ENCODE measurements at regions not wholly inside any gene's neighbourhood (a gene's known extent, or its start where the extent isn't known, plus 50 kb on each side); places are given as distances from the start of the nearest gene placed in this dataset.

DNA sequence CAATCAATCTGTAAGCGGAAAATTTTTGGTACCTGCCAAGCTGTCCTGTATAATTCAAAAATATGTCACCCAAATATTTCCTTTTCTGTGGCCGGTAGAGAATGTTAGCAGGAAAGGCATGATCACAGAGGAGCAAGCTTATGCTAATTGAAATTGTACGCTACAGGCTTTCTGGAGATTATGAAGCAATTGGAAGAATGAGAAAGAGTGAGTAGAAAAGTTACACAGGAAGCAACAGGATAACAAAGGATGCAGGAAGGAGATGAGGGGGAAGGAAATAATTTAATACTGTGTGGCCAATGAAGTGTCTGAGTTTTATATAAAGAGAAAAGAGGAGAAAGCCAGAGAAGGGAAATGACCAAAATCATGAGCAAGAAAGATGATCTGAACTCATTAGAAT, 627.2 kb upstream of the STXBP6 start:
- WGBS (ENCODE audit: low lambda C conversion rate), result 6% methylated on average over 3 of the region's 3 CpGs
- Histone ChIP-seq H4K20me1 (ENCODE audit: insufficient read depth) (no peaks in the 10 kb centered on the region), H3K9me3 (no peaks in the 10 kb centered on the region), H3K9me2 (no peaks in the 10 kb centered on the region), H3K36me3 (replicated peaks in 1 of 2; ENCODE audit: control insufficient read depth in 1 of 2, insufficient read depth in 2 of 2, low read length in 1 of 2) (no peaks in the 10 kb centered on the region), H3K79me2 (ENCODE audit: insufficient read depth) (no peaks in the 10 kb centered on the region), H3K9ac (no peak overlapping the region), H3K4me2 (no peak overlapping the region), H3K27me3 (ENCODE audit: insufficient read depth) (no peaks in the 10 kb centered on the region), H2AFZ (ENCODE audit: low read depth) (no peak overlapping the region), H3K4me1 (ENCODE audit: control insufficient read depth in 1 of 2, insufficient read depth in 2 of 2, low read depth in 1 of 2, low read length in 1 of 2) (no peaks in the 10 kb centered on the region), H3K27ac (ENCODE audit: low read depth in 2 of 2, low read length in 1 of 2) (no peak overlapping the region), H3F3A (replicated peaks; ENCODE audit: insufficient read depth) (no peaks in the 10 kb centered on the region), H3K4me3 (ENCODE audit: low read depth in 2 of 2, low read length in 1 of 2) (no peak overlapping the region)
- TF ChIP-seq JUND (IDR thresholded peaks at IDR 0.05) (no peak), EP300 (IDR thresholded peaks at IDR 0.05; ENCODE audit: borderline replicate concordance in 1 of 2, low read depth in 1 of 2, low read length in 1 of 2) (no peak), ELF1 (IDR thresholded peaks at IDR 0.05) (no peak), RAD21 (IDR thresholded peaks at IDR 0.05; ENCODE audit: low read length) (no peak), FOXJ3 (CRISPR knock-in tag; IDR thresholded peaks at IDR 0.05) (no peak)
- TF ChIP-seq, protein P1, sequence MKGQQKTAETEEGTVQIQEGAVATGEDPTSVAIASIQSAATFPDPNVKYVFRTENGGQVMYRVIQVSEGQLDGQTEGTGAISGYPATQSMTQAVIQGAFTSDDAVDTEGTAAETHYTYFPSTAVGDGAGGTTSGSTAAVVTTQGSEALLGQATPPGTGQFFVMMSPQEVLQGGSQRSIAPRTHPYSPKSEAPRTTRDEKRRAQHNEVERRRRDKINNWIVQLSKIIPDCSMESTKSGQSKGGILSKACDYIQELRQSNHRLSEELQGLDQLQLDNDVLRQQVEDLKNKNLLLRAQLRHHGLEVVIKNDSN (IDR thresholded peaks at IDR 0.05; ENCODE audit: borderline replicate concordance, low read depth), result no peak
- TF ChIP-seq, protein P2, sequence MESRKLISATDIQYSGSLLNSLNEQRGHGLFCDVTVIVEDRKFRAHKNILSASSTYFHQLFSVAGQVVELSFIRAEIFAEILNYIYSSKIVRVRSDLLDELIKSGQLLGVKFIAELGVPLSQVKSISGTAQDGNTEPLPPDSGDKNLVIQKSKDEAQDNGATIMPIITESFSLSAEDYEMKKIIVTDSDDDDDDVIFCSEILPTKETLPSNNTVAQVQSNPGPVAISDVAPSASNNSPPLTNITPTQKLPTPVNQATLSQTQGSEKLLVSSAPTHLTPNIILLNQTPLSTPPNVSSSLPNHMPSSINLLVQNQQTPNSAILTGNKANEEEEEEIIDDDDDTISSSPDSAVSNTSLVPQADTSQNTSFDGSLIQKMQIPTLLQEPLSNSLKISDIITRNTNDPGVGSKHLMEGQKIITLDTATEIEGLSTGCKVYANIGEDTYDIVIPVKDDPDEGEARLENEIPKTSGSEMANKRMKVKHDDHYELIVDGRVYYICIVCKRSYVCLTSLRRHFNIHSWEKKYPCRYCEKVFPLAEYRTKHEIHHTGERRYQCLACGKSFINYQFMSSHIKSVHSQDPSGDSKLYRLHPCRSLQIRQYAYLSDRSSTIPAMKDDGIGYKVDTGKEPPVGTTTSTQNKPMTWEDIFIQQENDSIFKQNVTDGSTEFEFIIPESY (IDR thresholded peaks at IDR 0.05; ENCODE audit: borderline replicate concordance, low read depth), result no peak
- TF ChIP-seq, protein P3, sequence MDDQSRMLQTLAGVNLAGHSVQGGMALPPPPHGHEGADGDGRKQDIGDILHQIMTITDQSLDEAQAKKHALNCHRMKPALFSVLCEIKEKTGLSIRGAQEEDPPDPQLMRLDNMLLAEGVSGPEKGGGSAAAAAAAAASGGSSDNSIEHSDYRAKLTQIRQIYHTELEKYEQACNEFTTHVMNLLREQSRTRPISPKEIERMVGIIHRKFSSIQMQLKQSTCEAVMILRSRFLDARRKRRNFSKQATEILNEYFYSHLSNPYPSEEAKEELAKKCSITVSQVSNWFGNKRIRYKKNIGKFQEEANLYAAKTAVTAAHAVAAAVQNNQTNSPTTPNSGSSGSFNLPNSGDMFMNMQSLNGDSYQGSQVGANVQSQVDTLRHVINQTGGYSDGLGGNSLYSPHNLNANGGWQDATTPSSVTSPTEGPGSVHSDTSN (IDR thresholded peaks at IDR 0.05), result no peak
- no peak for DNase-seq
- ChIA-PET POLR2A (no interaction called here), CTCF (no interaction called here)

DNA sequence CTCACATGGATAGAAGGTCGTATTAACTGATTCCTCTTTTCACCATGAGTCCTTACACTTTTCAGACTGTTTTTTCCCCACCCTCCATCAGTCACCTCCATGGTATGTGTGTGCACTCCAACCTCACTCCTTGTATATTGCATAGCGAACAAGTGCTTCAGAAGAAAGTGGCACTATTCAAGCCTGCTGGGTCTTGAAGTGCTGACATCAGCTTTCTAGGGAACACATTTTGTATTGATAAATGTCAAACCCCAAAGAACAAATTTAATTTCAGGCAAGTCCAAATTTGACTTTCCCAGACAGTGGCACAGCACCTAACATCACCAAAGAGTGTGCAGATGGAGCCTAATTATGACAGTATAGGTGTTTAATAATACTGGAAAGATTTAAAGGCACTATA, 617.4 kb upstream of the STXBP6 start:
- TF ChIP-seq CHD2 (IDR thresholded peaks at IDR 0.05; ENCODE audit: low read length, partially characterized antibody), result no peak
- no peak for TF ChIP-seq POLR2AphosphoS5 (IDR thresholded peaks at IDR 0.05; ENCODE audit: low read depth, low read length)
- no peak for TF ChIP-seq RXRA (IDR thresholded peaks at IDR 0.05; ENCODE audit: borderline replicate concordance, low read depth)
- TF ChIP-seq NRF1 (IDR thresholded peaks at IDR 0.05; ENCODE audit: low read depth, low read length), result no peak
- TF ChIP-seq GABPA (IDR thresholded peaks at IDR 0.05; ENCODE audit: low read depth), result no peak
- no peak for TF ChIP-seq FOSL2 (IDR thresholded peaks at IDR 0.05; ENCODE audit: borderline replicate concordance, low read depth)
- no peak for TF ChIP-seq FOXJ3 (CRISPR knock-in tag; IDR thresholded peaks at IDR 0.05)
- no peak for TF ChIP-seq JUND (IDR thresholded peaks at IDR 0.05)
- TF ChIP-seq, protein P4, sequence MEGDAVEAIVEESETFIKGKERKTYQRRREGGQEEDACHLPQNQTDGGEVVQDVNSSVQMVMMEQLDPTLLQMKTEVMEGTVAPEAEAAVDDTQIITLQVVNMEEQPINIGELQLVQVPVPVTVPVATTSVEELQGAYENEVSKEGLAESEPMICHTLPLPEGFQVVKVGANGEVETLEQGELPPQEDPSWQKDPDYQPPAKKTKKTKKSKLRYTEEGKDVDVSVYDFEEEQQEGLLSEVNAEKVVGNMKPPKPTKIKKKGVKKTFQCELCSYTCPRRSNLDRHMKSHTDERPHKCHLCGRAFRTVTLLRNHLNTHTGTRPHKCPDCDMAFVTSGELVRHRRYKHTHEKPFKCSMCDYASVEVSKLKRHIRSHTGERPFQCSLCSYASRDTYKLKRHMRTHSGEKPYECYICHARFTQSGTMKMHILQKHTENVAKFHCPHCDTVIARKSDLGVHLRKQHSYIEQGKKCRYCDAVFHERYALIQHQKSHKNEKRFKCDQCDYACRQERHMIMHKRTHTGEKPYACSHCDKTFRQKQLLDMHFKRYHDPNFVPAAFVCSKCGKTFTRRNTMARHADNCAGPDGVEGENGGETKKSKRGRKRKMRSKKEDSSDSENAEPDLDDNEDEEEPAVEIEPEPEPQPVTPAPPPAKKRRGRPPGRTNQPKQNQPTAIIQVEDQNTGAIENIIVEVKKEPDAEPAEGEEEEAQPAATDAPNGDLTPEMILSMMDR (IDR thresholded peaks at IDR 0.05), result no peak
- ChIA-PET POLR2A (no interaction called here), CTCF (no interaction called here)
- H3K9me2 ChIP-seq, result no peaks in the 10 kb centered on the region
- H3K27me3 ChIP-seq (ENCODE audit: insufficient read depth), result no peaks in the 10 kb centered on the region
- no peaks in the 10 kb centered on the region for H3K9me3 ChIP-seq
- WGBS (ENCODE audit: low lambda C conversion rate), result 0% methylated on average over 2 of the region's 2 CpGs
- no peak overlapping the region for H3K9ac ChIP-seq
- H3F3A ChIP-seq (replicated peaks; ENCODE audit: insufficient read depth), result no peaks in the 10 kb centered on the region
- H3K4me3 ChIP-seq (ENCODE audit: low read depth in 2 of 2, low read length in 1 of 2), result no peak overlapping the region
- no peak overlapping the region for H3K4me2 ChIP-seq
- no peak overlapping the region for H3K27ac ChIP-seq (ENCODE audit: low read depth in 2 of 2, low read length in 1 of 2)
- no peaks in the 10 kb centered on the region for H3K36me3 ChIP-seq (replicated peaks in 1 of 2; ENCODE audit: control insufficient read depth in 1 of 2, insufficient read depth in 2 of 2, low read length in 1 of 2)
- no peaks in the 10 kb centered on the region for H3K4me1 ChIP-seq (ENCODE audit: control insufficient read depth in 1 of 2, insufficient read depth in 2 of 2, low read depth in 1 of 2, low read length in 1 of 2)
- H4K20me1 ChIP-seq (ENCODE audit: insufficient read depth), result no peaks in the 10 kb centered on the region
- no peak for DNase-seq
- no peak overlapping the region for H2AFZ ChIP-seq (ENCODE audit: low read depth)
- no peaks in the 10 kb centered on the region for H3K79me2 ChIP-seq (ENCODE audit: insufficient read depth)

Data from SK-N-SH (cell line).